ENCODE measurements at regions not wholly inside any gene's neighbourhood (a gene's known extent, or its start where the extent isn't known, plus 50 kb on each side); places are given as distances from the start of the nearest gene placed in this dataset.

GRCh38 chr5:71943874-71944273 lies 163.4 kb upstream of the MAP1B start:
- TF ChIP-seq EP300 (IDR thresholded peaks at IDR 0.05; ENCODE audit: borderline replicate concordance) (no peak), ZBTB7A (IDR thresholded peaks at IDR 0.05; ENCODE audit: low read depth) (no peak), RAD21 (IDR thresholded peaks at IDR 0.05; ENCODE audit: low read depth) (no peak), REST (IDR thresholded peaks at IDR 0.05; ENCODE audit: low read depth) (no peak), CEBPB (IDR thresholded peaks at IDR 0.05) (no peak), TAF1 (IDR thresholded peaks at IDR 0.05; ENCODE audit: low read depth) (no peak), YY1 (IDR thresholded peaks at IDR 0.05; ENCODE audit: low read depth) (no peak), TEAD4 (IDR thresholded peaks at IDR 0.05) (no peak), MAX (IDR thresholded peaks at IDR 0.05) (no peak), FOXM1 (IDR thresholded peaks at IDR 0.05; ENCODE audit: borderline replicate concordance, low read depth) (no peak), TCF12 (IDR thresholded peaks at IDR 0.05; ENCODE audit: low read depth) (no peak), NFIC (IDR thresholded peaks at IDR 0.05) (no peak), USF1 (IDR thresholded peaks at IDR 0.05) (no peak)
